ENCODE measurements at regions not wholly inside any gene's neighbourhood (a gene's known extent, or its start where the extent isn't known, plus 50 kb on each side); places are given as distances from the start of the nearest gene placed in this dataset.

GRCh38 chr7:22016507-22016906 lies 70.8 kb upstream of the CDCA7L start:
- H3K9ac ChIP-seq (ENCODE audit: extremely low read depth, insufficient read length, low read length), result no peak overlapping the region
- H2AFZ ChIP-seq (ENCODE audit: low read length), result no peak overlapping the region
- H4K8ac ChIP-seq (replicated peaks; ENCODE audit: insufficient read length, low read depth, low read length), result no peak overlapping the region
- no peaks in the 10 kb centered on the region for H3K23me2 ChIP-seq (ENCODE audit: insufficient read length, low read depth, low read length, poor library complexity, severe bottlenecking)
- no CpG with 5 or more reads among the region's 5 CpGs for WGBS (ENCODE audit: extremely low coverage, insufficient read length, low lambda C conversion rate)
- H3K27me3 ChIP-seq (ENCODE audit: insufficient read depth, low read length), result no peaks in the 10 kb centered on the region
- no peak overlapping the region for H2BK15ac ChIP-seq (ENCODE audit: low read depth, low read length)
- no peak overlapping the region for H2BK20ac ChIP-seq (ENCODE audit: low read depth, low read length, poor library complexity, severe bottlenecking)
- H3K79me1 ChIP-seq (ENCODE audit: insufficient read depth, low read depth, low read length, poor library complexity, severe bottlenecking), result no peaks in the 10 kb centered on the region
- Mint-ChIP-seq H3K4me1 (0 out of 4 replicates have a peak, but pooled peaks cover 2 to 4% of the 10 kb centered on the region in 2 experiments), H3K36me3 (ENCODE audit: insufficient read depth in 1 of 3, low read depth in 3 of 3) (0 out of 7 replicates have a peak, but pooled peaks cover 0 to under 1% (median 0%) of the 10 kb centered on the region in 3 experiments), H3K27me3 (ENCODE audit: low read depth) (no peaks in the 10 kb centered on the region; the same call in 1 of the 2 replicates), H3K27ac (no peak overlapping the region; a peak in 1 of 7 replicates), H3K4me3 (no peak overlapping the region), H3K9me3 (no peaks in the 10 kb centered on the region; a peak in 1 of 5 replicates)
- H3K4ac ChIP-seq (ENCODE audit: low read depth, low read length), result no peak overlapping the region
- TF ChIP-seq CTCF (conservative IDR thresholded peaks at IDR 0.05), result no peak
- no peak overlapping the region for H4K5ac ChIP-seq (ENCODE audit: insufficient read length, low read depth, low read length)
- no peak overlapping the region for H3K56ac ChIP-seq (ENCODE audit: insufficient read length, low read depth, low read length)
- no peaks in the 10 kb centered on the region for H3K4me1 ChIP-seq (ENCODE audit: insufficient read depth, low read length)
- no peak overlapping the region for H3K27ac ChIP-seq (ENCODE audit: insufficient read length, low read depth, low read length)
- H3K4me2 ChIP-seq (ENCODE audit: insufficient read depth, insufficient read length, low read length), result no peak overlapping the region
- no peak overlapping the region for H2AK5ac ChIP-seq (ENCODE audit: insufficient read length, low read length)
- no peaks in the 10 kb centered on the region for H4K20me1 ChIP-seq (ENCODE audit: control insufficient read depth, insufficient read depth, insufficient read length)
- no peak overlapping the region for H4K91ac ChIP-seq (ENCODE audit: insufficient read length, low read depth, low read length)
- no peak overlapping the region for H3K14ac ChIP-seq (ENCODE audit: insufficient read depth, low read length)
- no peak overlapping the region for H3K23ac ChIP-seq (ENCODE audit: insufficient read length, low read depth, low read length)
- no peaks in the 10 kb centered on the region for H3K79me2 ChIP-seq (ENCODE audit: insufficient read depth, low read length)
- no peaks in the 10 kb centered on the region for H3K9me3 ChIP-seq (ENCODE audit: control insufficient read depth, low read depth, low read length)
- H3T11ph ChIP-seq (ENCODE audit: low read length), result no peak overlapping the region
- no peak overlapping the region for H3K18ac ChIP-seq (ENCODE audit: insufficient read length, low read depth, low read length)
- no peak overlapping the region for H2BK5ac ChIP-seq (ENCODE audit: insufficient read length, low read length)
- no peak for DNase-seq
- H2BK12ac ChIP-seq (ENCODE audit: insufficient read length, low read depth, low read length), result no peak overlapping the region
- H2BK120ac ChIP-seq (ENCODE audit: low read depth, low read length, poor library complexity, severe bottlenecking), result no peak overlapping the region

All from H9 (cell line).